HG03060 (cell line): ENCODE measurements at regions not wholly inside any gene's neighbourhood (a gene's known extent, or its start where the extent isn't known, plus 50 kb on each side); places are given as distances from the start of the nearest gene placed in this dataset.
"Not testable (repeated sequence)": the region's sequence is repeated elsewhere in the genome, so short reads cannot be mapped to it uniquely, and the experiment has no call there.

Experiments used
- ATAC-seq: cut with Tn5 transposase; IDR thresholded peaks from one replicate; pipeline ENCODE4 v1.9.1; 2021; ENCODE audit warnings: low read depth, moderate number of reproducible peaks; ENCODE audit not compliant: unreplicated experiment

DNA sequence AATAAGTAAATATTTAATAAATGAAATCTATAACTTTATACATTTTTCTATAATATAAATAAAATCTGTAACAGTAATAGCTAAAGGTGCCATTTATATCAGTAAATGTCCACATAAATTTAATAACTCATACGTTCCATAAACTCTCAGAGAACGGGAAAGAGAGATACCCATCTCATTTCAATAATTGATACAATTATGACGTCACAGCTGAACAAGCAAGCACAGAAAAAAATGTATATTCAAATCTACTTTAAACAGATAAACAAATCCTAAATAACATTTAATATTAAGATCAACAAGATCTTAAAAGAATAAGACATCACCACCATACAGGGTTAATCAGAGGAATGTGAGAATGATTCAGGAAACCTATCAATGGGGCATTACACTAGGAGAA, 1136.5 kb downstream of the TBC1D22A start:
- no peak for ATAC-seq

DNA sequence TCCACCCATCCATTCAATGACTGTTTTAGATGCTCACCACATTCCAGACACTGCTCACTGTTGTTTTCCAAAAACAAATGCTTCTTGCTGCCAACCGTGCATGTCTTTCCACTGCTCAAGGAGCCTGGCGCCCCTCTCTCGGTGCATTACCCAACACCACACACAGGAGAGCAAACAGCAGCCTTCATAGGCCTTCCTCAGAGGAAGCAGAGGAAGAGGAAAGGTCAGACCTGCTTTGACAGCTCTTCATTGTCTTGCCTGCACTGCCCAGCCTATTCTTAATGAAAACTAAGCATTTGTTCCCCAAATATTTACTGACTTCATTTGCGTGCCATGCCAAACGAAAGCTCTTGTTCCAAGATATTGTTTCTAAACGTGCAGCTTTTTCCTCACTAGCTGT, 1129.2 kb downstream of the TBC1D22A start:
- no peak for ATAC-seq

GRCh38 chr22:47888817-47889216, 1126.4 kb downstream of the TBC1D22A start:
- ATAC-seq: no peak

- ATAC-seq: no peak
Measured at GRCh38 chr22:47884775-47885174, 1122.3 kb downstream of the TBC1D22A start.

DNA sequence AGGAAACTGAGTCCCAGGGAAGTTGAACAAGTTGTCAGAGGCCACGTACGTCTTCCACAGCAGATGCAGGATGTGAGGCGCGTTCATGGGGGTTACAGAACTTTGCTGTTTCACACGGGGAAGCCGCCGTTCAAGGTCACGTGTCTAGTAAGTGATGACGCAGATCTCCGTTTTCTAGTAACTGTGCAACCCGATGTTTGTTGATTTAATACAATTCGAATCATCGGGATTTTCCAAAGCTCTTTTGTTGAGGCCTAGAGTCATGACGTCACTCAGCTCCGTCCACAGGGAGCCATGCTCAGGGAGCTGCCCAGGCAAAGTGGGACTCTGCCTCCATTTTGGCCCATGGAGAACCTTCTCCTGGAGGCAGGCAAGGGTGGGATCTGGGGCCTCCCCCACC, 1121.8 kb downstream of the TBC1D22A start:
- no peak for ATAC-seq

- ATAC-seq: no peak
Measured at GRCh38 chr22:47883757-47884156, 1121.3 kb downstream of the TBC1D22A start.

GRCh38 chr22:47879346-47879745, 1116.9 kb downstream of the TBC1D22A start:
- ATAC-seq: no peak

- ATAC-seq: no peak
Measured at GRCh38 chr22:47878460-47878859, 1116.0 kb downstream of the TBC1D22A start.

GRCh38 chr22:47872761-47873535, 1110.5 kb downstream of the TBC1D22A start:
- no peak for ATAC-seq

- no peak for ATAC-seq
Measured at GRCh38 chr22:47865626-47866025, 1103.2 kb downstream of the TBC1D22A start.

DNA sequence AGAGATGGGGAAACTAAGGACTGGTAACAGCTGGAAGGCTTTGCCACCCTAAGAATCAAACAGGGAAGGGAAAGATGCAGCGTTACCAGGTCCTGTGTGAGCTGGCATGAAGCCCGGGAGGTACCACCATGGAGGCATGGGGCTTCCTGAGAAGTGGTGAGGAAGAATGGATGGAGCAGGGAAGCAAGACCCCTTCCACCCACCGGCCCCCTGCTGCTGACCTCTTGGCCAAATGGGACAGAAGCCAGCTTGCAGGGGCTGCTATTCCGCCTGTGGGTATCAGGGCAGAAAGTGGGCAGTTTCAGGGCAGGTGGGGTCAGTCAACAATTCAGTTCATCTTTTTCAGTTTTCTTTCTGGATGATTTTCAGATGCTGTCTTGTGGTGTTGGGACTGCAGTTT, 1099.9 kb downstream of the TBC1D22A start:
- ATAC-seq: no peak

- ATAC-seq: not testable (repeated sequence)
Measured at GRCh38 chr22:47860907-47861306, 1098.5 kb downstream of the TBC1D22A start.

- no peak for ATAC-seq
Measured at GRCh38 chr22:47859881-47860525, 1097.6 kb downstream of the TBC1D22A start.

- ATAC-seq: no peak
Measured at GRCh38 chr22:47858773-47859306, 1096.4 kb downstream of the TBC1D22A start.

- ATAC-seq: no peak
Measured at GRCh38 chr22:47854680-47855079, 1092.2 kb downstream of the TBC1D22A start.

DNA sequence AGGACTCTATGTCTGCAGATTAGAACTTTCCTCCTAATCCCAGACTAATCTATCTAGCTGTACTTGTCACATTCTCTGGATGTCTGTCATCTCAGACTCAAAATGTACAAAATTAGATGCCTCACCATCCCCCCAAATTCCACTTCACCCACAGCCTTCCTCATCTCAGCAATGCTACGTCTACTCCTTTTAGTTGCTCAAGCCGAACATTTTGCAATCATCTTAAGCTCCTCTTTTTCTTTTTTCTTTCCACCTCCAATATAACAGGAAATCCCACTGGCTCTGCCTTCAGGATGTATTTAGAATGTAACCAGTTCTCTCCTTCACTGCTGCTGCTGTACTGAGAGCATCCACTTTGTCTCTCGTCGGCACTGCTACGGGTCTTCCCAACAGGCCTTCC, 1091.8 kb downstream of the TBC1D22A start:
- no peak for ATAC-seq

DNA sequence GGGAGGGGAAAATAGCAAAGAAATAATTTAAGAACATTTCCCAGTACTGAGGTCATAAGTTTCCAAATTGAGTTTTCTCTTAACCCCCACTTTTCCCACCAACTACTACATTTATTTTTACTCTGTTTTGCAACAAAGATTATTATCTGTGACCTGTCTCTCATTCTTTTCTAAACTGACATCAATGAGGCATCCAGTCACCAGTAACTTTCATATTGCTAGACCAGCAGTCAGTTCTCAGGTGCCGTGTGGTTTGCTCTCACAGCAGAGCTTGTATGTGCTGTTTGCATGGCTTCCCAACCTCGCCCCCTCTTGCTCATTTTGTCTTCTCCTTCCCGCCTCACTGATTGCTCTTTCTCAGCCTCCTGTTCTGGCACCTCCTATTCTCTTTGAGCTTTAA, 1091.3 kb downstream of the TBC1D22A start:
- no peak for ATAC-seq

DNA sequence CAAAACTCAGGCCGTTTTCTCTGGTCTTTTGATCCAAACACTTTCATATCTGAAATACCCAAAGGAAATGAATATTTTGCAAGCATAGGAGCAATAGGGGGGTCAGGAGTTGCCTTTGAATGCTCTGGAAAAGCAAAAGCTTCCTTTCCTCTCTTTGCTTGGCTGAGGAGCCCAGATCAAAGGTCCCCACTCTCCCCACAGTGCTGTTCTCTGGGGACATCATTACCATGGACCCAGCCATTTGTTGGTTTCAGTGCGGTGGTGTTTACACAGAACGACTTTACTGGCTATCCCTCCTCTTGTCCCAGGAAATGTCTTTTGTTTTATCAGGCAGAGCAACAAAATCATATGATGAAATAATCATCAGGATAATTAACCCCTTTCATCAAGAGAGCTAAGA, 1089.1 kb downstream of the TBC1D22A start:
- no peak for ATAC-seq

- no peak for ATAC-seq
Measured at GRCh38 chr22:47850644-47851151, 1088.2 kb downstream of the TBC1D22A start.

GRCh38 chr22:47849576-47849975, 1087.1 kb downstream of the TBC1D22A start:
- ATAC-seq: no peak

DNA sequence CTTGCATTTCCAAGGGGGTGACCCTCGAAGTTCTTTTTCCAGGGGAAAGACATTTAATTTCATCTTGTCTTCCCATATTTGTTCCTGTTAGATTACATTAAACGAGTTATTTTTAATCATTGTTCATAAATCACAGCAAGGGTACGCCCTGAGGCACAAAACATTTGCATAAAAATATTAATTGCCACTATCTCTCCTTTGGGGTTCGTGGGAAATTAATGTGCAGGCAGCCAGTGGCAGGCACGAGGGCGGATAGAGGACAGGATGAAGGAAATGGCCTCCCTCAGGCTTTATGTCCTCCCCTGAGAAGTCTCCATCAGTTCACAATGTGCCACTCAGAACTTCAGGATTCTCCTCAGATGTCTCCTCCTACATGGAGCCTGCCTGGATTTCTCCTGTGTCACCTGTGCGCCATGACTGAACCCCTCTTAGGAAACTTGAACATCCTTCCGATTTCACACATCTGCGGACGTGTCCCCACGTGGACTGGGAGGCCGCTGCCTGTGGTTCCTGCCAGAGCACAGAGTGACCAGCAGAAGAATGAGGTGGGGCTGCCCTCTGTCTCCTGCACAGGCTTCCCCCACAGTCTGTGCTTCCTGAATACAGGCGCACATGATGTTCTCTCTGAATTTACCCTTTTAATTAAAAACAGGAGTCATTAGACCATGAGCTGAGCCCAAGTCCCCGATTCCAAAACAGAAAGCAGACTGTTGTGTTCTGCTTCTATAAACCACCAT, 1085.9 kb downstream of the TBC1D22A start:
- ATAC-seq: no peak
